PC-9 (cell line): ENCODE measurements at regions not wholly inside any gene's neighbourhood (a gene's known extent, or its start where the extent isn't known, plus 50 kb on each side); places are given as distances from the start of the nearest gene placed in this dataset.
A peak's percentile ranks its signal among the peaks of the same experiment; 100 is the strongest.

ENCODE experiments used
- BruUV-seq: library from RNA; stranded (reverse); fragments of 400-500 nt; replicated peaks from 2 replicates; lab custom pipeline; 2021; lab: Mats Ljungman, UMichigan
- CTCF ChIA-PET: fragments of 300-600 bp; sonication (Branson Sonifier 250); formaldehyde crosslinking; loops from one replicate; lab custom pipeline; 2022; ENCODE audit warnings: antibody characterized with exemption; lab: Charles Lee
- POLR2A ChIA-PET: fragments of 300-600 bp; sonication (Branson Sonifier 250); formaldehyde crosslinking; loops from one replicate; lab custom pipeline; 2022; ENCODE audit warnings: antibody characterized with exemption; ENCODE audit not compliant: unreplicated experiment; lab: Charles Lee
- DNase-seq, 2 experiments: peaks; one replicate each; pipeline versions ENCODE4 v3.0.0 to v3.0.0-alpha.2; 2015 to 2022; ENCODE audit warnings: mixed read lengths in 1 of 2
- H2AFZ ChIP-seq: fragments of 200-600 bp; sonication (generic); 2 replicates; pipeline ENCODE4 v1.8.1; 2017; ENCODE audit warnings: antibody characterized with exemption
- H3F3A ChIP-seq: fragments of 200-600 bp; sonication (generic); 2 replicates; pipeline ENCODE4 v1.8.1; 2017; ENCODE audit warnings: antibody characterized with exemption, mild to moderate bottlenecking, low read depth; ENCODE audit not compliant: insufficient read depth
- H3K27ac ChIP-seq: fragments of 200-600 bp; sonication (generic); 2 replicates; pipeline ENCODE4 v1.6.1; 2016; ENCODE audit warnings: mixed run types
- H3K27me3 ChIP-seq: fragments of 200-600 bp; sonication (generic); 2 replicates; pipeline ENCODE4 v1.6.1; 2016; ENCODE audit warnings: low read depth, mixed run types; ENCODE audit not compliant: insufficient read depth
- H3K36me3 ChIP-seq: fragments of 200-600 bp; sonication (generic); 2 replicates; pipeline ENCODE4 v1.6.1; 2016; ENCODE audit warnings: low read depth, mixed run types
- H3K4me1 ChIP-seq: fragments of 200-600 bp; sonication (generic); replicated peaks from 2 replicates; pipeline ENCODE4 v1.6.1; 2016; ENCODE audit warnings: mixed run types; ENCODE audit not compliant: insufficient read depth
- H3K4me2 ChIP-seq: fragments of 200-600 bp; sonication (generic); 2 replicates; pipeline ENCODE4 v1.6.1; 2017; ENCODE audit warnings: mixed run types
- H3K4me3 ChIP-seq: fragments of 200-600 bp; sonication (generic); 2 replicates; pipeline ENCODE4 v1.6.1; 2016; ENCODE audit warnings: mixed run types
- H3K79me2 ChIP-seq: fragments of 200-600 bp; sonication (generic); 2 replicates; pipeline ENCODE4 v1.6.1; 2017; ENCODE audit warnings: low read depth, mixed run types
- H3K9me2 ChIP-seq: fragments of 200-600 bp; sonication (generic); 2 replicates; pipeline ENCODE4 v1.8.1; 2017; ENCODE audit warnings: mild to moderate bottlenecking; ENCODE audit not compliant: insufficient read depth
- H3K9me3 ChIP-seq: fragments of 200-600 bp; sonication (generic); 2 replicates; pipeline ENCODE4 v1.8.1; 2016; ENCODE audit warnings: low read depth; ENCODE audit not compliant: insufficient read depth
- H4K20me1 ChIP-seq: fragments of 200-600 bp; sonication (generic); 2 replicates; pipeline ENCODE4 v1.8.1; 2017; ENCODE audit not compliant: insufficient read depth
- EZH2 ChIP-seq: fragments of 200-600 bp; sonication (generic); IDR thresholded peaks from 2 replicates; pipeline ENCODE4 v1.8.0; 2017; ENCODE audit warnings: antibody characterized with exemption, low read depth
- intact Hi-C: fragments of 100-400 bp; cut with micrococcal nuclease; formaldehyde crosslinking; loops from one replicate; pipeline ENCODE4 v1.10.0; 2022; ENCODE audit not compliant: unreplicated experiment
- TF ChIP-seq, protein P1 (sequence below): fragments of 200-600 bp; sonication (generic); conservative IDR thresholded peaks from 2 replicates; pipeline ENCODE4 v1.6.1; 2017; ENCODE audit warnings: mixed run types, antibody characterized with exemption, mild to moderate bottlenecking, moderate library complexity

- Histone ChIP-seq H3K4me1 (peaks cover 45% of the 10 kb centered on the region), H3K79me2 (no peaks in the 10 kb centered on the region), H4K20me1 (no peaks in the 10 kb centered on the region), H3K27ac (peak overlapping the region; percentile 92), H3K9me2 (no peaks in the 10 kb centered on the region), H3F3A (peaks cover 35% of the 10 kb centered on the region; the same call in 1 of the 2 replicates), H2AFZ (no peak overlapping the region), H3K27me3 (no peaks in the 10 kb centered on the region), H3K4me3 (no peak overlapping the region), H3K4me2 (peak overlapping the region; percentile 56), H3K36me3 (no peaks in the 10 kb centered on the region; the same call in 1 of the 2 replicates), H3K9me3 (peaks cover 24% of the 10 kb centered on the region)
- TSS peak; percentile 74 for BruUV-seq
- no peak for TF ChIP-seq EZH2
- TF ChIP-seq, protein P1, sequence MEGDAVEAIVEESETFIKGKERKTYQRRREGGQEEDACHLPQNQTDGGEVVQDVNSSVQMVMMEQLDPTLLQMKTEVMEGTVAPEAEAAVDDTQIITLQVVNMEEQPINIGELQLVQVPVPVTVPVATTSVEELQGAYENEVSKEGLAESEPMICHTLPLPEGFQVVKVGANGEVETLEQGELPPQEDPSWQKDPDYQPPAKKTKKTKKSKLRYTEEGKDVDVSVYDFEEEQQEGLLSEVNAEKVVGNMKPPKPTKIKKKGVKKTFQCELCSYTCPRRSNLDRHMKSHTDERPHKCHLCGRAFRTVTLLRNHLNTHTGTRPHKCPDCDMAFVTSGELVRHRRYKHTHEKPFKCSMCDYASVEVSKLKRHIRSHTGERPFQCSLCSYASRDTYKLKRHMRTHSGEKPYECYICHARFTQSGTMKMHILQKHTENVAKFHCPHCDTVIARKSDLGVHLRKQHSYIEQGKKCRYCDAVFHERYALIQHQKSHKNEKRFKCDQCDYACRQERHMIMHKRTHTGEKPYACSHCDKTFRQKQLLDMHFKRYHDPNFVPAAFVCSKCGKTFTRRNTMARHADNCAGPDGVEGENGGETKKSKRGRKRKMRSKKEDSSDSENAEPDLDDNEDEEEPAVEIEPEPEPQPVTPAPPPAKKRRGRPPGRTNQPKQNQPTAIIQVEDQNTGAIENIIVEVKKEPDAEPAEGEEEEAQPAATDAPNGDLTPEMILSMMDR, result no peak
- ChIA-PET CTCF (interaction anchor here (0.7 to 1.2 kb wide), 3 partner anchors 169 to 468 kb away, joined by 3 to 4 read pairs (median 3); no protein-coding TSS in a partner anchor), POLR2A (interaction anchor here (0.5 to 0.6 kb wide), 2 partner anchors 169 to 850 kb away, joined by 3 to 8 read pairs; no protein-coding TSS in a partner anchor)
- no peak for DNase-seq
- intact Hi-C loops, result loop anchor here (1.0 to 5.0 kb wide), 7 partner anchors 9 to 536 kb away; partner anchors contain the start of gene IRS1
Observed at GRCh38 chr2:226652983-226653765, 146.4 kb downstream of the IRS1 start.

DNA sequence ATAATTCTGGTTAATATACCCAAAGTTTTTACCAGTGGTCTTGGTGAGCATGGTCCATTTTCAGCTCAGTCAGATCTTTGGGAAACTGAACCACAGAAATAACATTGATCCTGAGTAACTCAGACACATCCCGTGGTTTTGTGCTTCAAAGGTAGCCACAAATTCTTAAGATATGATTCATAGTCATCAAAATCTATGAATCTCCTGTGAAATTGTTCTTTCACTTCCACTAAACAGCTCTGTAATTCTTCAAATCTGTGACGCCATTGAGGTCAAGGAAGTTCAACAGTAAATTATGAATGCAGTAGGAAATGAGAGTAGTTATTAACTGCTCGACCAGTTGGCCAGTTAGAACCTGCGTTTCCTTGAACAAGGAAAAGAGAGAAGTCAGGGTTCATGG, 147.3 kb downstream of the IRS1 start:
- Histone ChIP-seq H3K36me3 (no peaks in the 10 kb centered on the region; the same call in 1 of the 2 replicates), H4K20me1 (no peaks in the 10 kb centered on the region), H3K4me2 (peak overlapping the region; percentile 56), H3K4me3 (peak overlapping the region; percentile 27), H3K9me3 (peaks cover 24% of the 10 kb centered on the region), H3K4me1 (peaks cover 45% of the 10 kb centered on the region), H3K9me2 (no peaks in the 10 kb centered on the region), H3F3A (peaks cover 35% of the 10 kb centered on the region; the same call in 1 of the 2 replicates), H2AFZ (no peak overlapping the region), H3K27me3 (no peaks in the 10 kb centered on the region), H3K27ac (peak overlapping the region; percentile 92), H3K79me2 (no peaks in the 10 kb centered on the region)
- TF ChIP-seq, protein P1, result no peak
- BruUV-seq, result no TSS peak
- intact Hi-C loops, result loop anchor here (1.0 to 5.0 kb wide), 7 partner anchors 10 to 535 kb away; partner anchors contain the start of gene IRS1
- DNase-seq, result peak; percentile 26 to 96
- ChIA-PET POLR2A (interaction anchor here (0.6 to 0.7 kb wide), 2 partner anchors 142 to 851 kb away, joined by 3 to 5 read pairs; no protein-coding TSS in a partner anchor), CTCF (interaction anchor here (0.7 to 1.2 kb wide), 3 partner anchors 168 to 468 kb away, joined by 3 to 4 read pairs (median 3); no protein-coding TSS in a partner anchor)

DNA sequence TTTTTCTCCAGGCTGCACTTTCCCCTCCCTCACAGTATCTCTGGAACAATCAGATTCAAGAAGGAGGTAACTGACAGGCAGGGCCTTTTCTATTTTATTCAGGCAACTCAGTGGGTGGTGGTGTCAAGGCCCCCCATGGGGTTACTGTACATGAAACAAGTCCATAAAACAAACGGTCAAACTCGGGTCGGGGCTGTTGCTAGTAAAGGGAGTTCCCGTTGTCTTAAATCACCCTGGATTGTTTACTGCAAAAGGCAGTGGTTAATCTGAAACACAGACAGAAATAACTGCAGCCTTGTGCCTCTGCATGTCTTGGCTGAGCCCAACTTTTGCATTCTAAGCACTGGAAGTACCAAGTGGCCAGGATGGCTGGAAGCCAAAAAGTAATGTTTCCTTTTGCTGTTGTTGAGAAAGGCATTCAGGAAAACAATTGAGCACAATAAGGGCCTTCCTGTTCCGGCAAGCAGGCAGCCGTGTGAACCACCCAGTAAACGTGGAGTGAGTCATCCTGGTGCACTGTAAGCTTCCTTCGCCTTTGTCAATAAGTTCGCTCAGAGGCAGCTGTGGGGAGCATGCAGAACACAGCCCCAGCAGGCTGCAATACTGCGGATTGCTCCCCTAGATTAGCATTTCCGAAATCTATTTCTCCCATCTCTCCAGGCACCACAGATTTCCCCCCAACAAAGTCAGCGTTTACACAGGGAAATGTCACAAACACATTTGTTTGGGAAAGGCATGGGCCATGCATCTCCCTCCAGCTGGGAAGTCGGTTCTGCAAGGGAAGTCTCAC, 149.6 kb downstream of the IRS1 start:
- peak overlapping the region; percentile 23; the same call in 1 of the 2 replicates for H3K4me2 ChIP-seq
- peaks cover 35% of the 10 kb centered on the region; the same call in 1 of the 2 replicates for H3F3A ChIP-seq
- H3K36me3 ChIP-seq, result no peaks in the 10 kb centered on the region; the same call in 1 of the 2 replicates
- no peaks in the 10 kb centered on the region for H4K20me1 ChIP-seq
- H3K9me2 ChIP-seq, result no peaks in the 10 kb centered on the region
- ChIA-PET CTCF (no interaction called here), POLR2A (interaction anchor here (0.6 kb wide), 2 partner anchors 123 to 1121 kb away, joined by 5 to 7 read pairs; no protein-coding TSS in a partner anchor)
- H2AFZ ChIP-seq, result no peak overlapping the region
- no peak overlapping the region for H3K4me3 ChIP-seq
- H3K27me3 ChIP-seq, result no peaks in the 10 kb centered on the region
- peak; percentile 80 to 88 for DNase-seq
- H3K9me3 ChIP-seq, result peaks cover 18% of the 10 kb centered on the region
- no peaks in the 10 kb centered on the region for H3K79me2 ChIP-seq
- intact Hi-C loops, result loop anchor here (1.0 to 5.0 kb wide), 7 partner anchors 23 to 533 kb away; no protein-coding TSS in a partner anchor
- peaks cover 45% of the 10 kb centered on the region for H3K4me1 ChIP-seq
- TF ChIP-seq, protein P1, result no peak
- TF ChIP-seq EZH2, result no peak
- BruUV-seq, result no TSS peak
- peak overlapping the region; percentile 92 for H3K27ac ChIP-seq
